NCI-H128 (cell line): ENCODE measurements at regions not wholly inside any gene's neighbourhood (a gene's known extent, or its start where the extent isn't known, plus 50 kb on each side); places are given as distances from the start of the nearest gene placed in this dataset.
"Not testable (repeated sequence)": the region's sequence is repeated elsewhere in the genome, so short reads cannot be mapped to it uniquely, and the experiment has no call there.

Experiments used
- DNase-seq: peaks from one replicate; lab custom pipeline; 2025; ENCODE audit not compliant: unreplicated experiment; lab: John Stamatoyannopoulos, UW

DNA sequence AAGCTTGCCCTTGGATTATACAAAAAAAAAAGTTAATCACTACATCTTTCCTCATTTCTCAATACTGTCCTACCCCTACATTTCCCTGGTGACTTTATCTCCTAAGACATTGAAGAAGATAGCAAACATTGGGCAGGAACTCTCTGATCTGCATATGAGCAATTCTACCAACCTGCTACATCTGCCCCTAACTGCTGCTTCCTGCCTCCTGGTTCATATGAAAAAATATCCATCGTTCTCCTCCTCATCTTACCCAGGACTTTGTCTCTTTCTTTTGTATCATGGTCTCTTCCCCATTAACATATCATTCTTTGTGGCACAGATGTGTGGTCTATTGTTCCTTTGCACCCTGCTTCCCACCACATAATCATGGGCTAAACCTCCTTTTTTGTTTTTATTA is 139.7 kb upstream of the PCGF5 start:
- no peak for DNase-seq

- DNase-seq = no peak
These were observed 138.0 kb upstream of the PCGF5 start for GRCh38 chr10:91082447-91082846.

DNA sequence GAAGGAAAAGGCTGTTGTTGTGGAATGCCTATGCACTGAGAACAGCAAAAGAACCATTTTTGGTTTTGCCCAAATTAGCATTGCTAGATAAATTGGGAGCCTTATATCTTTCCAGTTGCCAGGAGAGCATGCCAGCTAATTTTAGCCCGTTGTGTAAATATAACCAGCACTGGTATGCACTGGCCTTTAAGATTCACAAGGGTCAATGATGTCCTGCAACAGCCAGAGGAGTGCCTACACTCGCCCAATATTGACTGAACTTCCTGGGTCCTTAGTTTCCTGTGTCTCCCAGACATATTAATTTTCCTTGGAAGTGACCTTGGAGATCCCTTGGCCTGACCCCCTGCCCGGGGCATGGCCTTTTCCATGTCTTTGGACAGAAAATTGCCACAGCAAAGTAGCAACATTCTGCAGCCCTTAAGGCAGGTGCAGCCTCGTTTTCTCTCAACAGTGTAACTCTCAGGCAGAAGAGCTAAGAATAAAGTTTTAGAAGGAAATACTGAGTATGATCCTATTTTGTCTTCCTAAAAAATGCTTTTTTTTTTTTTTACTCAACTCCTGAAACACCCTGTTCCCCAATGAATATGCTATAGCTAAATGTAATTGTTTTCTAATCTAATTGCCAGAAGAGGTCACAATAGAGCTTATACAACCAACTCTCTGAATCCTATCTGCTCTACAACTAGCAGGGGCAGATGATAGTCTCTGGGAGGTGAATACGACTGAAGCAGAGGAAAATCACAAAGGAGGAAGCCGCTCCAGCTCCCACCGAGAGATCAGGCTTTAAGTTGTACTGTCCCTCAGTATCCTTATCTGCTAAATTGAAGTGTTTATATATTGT is 131.9 kb upstream of the PCGF5 start:
- no peak for DNase-seq

DNA sequence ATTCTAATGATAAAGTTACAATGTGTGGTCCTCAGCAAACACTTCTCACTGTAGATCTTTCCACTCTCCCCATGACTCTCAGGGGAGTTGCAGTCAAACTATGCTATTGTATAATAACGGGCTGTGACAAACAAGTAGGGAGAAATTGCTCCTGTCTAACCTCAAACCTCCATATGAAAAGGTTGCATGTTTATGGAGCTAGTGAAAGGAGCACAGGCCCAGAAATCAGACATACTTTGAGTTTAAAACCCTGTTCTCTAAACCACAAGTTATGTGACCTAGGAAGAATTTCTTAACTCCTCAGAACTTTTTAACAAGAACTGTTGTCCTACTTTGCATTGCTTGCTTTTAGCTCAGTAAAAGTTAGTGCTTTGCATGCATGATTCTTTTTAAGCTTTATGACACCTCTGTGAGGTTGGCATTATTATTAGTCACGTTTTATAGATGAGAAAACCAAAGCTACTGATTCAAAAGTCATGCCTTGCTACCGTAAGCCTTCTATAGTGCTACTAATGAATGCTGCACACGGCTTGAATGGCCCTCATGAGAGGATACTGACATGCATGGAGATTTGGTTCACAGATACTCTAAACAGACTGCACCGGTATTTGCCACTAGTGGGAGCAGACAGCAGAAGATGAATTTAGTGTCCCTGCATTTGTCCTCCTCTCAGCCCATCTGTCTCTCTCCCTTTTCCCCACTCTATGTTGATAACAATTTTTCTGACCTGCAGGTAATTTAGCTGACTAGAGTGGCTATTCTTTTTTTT is 129.5 kb upstream of the PCGF5 start:
- DNase-seq = no peak

DNA sequence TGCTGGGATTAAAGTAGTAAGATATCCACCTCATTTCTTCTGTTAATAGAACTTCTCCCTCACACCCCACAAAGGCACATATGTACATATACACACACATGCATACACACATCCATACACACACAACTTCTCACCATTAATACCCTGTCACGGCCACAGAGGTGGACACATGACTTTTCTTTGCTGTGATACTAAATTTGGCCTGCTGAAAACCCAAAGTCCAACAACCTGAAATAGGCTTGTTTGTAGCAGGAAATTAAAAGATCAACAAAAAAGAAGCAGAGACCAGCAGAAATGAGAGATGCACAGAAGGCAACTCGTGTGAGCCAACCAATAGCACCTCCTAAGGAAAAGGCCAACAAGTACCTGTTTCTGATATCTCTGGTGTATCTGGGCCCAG is 128.7 kb upstream of the PCGF5 start:
- no peak for DNase-seq

DNA sequence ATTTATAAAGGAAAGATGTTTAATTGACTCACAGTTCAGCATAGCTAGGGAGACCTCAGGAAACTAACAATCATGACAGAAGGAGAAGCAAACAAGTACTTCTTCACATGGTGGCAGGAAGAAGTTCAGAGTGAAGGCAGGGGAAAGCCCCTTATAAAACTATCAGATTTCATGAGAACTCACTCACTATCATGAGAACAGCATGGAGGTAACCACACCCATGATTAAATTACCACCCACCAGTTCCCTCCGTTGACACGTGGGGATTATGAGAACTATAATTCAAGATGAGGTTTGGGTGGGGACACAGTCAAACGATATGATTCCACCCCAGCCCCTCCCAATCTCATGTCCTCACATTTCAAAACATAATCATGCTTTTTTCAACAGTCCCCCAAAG is 124.2 kb upstream of the PCGF5 start:
- DNase-seq = no peak

GRCh38 chr10:91097313-91097712 is 123.2 kb upstream of the PCGF5 start:
- no peak for DNase-seq

DNA sequence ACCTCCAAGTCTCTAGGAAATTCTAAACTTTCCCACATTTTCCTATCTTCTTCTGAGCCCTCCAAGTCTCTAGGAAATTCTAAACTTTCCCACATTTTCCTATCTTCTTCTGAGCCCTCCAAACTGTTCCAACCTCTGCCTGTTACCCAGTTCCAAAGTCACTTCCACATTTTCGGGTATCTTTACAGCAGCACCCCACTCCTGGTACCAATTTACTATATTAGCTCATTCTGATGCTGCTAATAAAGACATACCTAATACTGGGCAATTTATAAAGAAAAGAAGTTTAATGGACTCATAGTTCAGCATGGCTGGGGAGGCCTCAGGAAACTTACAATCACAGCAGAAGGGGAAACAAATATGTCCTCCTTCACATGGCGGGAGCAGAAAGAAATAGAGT is 122.4 kb upstream of the PCGF5 start:
- not testable (repeated sequence) for DNase-seq

- DNase-seq = no peak
These were observed 116.9 kb upstream of the PCGF5 start for GRCh38 chr10:91103384-91104192.

DNA sequence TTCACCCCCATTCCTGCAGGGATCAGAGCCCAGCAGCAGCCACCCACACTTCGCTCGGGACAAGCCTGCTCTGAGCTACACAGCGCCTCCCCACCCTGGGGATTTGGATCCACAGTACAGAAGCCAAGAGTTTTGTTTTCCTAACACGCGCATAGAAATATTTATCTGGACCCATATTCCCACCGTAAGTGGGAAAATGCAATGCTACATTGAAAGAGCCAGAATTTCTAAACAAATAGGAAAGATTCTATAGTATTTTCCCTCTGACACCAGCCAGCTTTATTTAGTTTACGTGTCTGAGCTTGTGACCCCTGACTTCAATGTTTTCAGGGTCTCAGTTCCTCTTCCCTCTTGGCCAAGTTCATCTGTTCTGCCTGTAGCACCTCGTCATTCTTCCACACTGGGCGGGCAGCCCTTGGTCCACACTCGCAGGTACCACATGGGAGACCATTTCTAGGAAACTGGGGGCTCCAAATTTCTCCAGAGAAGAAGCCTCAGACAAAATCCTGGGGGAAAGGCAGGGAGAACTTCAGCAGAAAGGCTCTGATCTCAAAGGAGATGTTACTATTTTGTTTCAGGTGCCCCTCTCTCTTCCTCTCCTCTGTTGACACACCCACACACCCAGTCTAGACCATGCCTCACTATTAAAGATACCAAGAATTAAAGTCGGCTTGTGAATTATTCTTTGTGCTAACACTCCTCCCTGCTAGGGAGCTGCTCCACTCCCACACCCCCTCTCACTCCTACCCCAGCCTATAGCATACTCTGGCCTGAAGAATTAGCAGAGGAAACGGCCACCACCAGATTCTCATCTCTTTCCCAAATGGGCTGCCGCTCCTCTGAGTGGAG is 116.0 kb upstream of the PCGF5 start:
- DNase-seq = no peak

DNA sequence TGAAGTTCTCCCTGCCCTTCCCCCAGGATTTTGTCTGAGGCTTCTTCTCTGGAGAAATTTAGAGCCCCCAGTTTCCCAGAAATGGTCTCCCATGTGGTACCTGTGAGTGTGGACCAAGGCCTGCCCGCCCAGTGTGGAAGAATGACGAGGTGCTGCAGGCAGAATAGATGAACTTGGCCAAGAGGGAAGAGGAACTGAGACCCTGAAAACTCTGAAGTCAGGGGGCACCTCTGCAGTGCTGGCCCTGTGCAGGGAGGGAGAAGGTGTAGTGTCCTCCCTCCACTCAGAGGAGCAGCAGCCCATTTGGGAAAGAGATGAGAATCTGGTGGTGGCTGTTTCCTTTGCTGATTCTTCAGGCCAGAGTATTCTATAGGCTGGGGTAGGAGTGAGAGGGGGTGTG is 115.2 kb upstream of the PCGF5 start:
- DNase-seq = no peak

GRCh38 chr10:91108820-91109219 is 111.6 kb upstream of the PCGF5 start:
- no peak for DNase-seq

DNA sequence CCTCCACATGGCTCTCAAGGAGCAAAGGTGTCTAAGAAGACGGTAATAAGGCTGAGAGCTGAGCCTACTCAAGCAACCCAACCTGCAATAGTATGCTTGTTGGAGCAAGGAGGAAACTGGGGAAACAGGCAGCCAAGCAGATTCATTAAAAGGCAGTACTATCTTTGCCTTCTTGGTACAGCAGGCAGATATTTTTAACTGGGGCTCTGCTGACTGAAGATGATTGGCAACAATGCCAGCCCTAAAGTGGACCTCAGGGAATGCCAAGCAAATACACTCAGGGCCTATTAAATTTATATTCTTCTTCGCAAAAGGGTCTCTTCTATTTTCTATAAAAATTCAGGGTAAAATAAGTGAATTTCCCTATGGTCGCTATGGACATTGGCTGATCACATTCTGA is 109.4 kb upstream of the PCGF5 start:
- no peak for DNase-seq

DNA sequence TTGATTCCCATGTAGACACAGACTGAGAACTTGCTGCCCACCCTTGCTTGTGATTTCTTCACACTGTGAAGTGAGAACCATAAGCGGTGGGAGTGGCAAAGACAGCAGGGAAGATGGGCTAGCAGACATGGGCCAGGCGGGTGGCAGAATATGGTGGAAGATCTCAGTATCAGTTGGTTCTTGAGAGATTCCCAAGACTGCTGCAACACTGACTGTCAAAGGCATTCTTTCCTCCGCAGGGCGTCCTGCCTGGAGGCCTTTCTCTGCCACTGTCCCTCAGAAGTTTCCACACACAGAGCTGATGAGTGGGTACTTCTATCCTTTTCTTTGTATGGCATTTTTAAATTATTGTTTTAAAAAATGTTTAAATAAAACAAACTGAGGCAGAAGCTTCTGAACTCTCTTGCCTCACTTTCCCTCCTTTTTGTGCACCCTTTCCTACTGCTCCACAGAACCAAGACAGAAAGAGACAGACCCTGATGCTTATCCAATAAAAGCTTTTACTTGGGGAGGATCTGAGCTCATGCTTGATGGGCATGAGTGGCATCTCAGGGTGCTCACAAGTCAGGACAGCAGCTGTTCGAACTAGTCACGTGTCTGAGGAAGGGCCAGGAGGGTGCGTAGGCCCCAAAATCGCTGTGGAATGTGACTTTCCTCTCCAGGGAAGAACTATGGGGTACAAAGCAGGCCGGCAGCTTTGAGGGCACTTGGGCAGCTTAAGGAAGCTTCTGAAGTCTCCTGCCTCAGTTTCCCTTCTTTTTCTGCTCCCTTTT is 104.7 kb upstream of the PCGF5 start:
- DNase-seq = no peak

- DNase-seq = no peak
These were observed 103.0 kb upstream of the PCGF5 start for GRCh38 chr10:91117505-91117904.

GRCh38 chr10:91120348-91120747 is 100.1 kb upstream of the PCGF5 start:
- no peak for DNase-seq

GRCh38 chr10:91123261-91123660 is 97.2 kb upstream of the PCGF5 start:
- no peak for DNase-seq

GRCh38 chr10:91124016-91124415 is 96.4 kb upstream of the PCGF5 start:
- DNase-seq = no peak

- DNase-seq = no peak
These were observed 94.0 kb upstream of the PCGF5 start for GRCh38 chr10:91126471-91126870.
